ENCODE measurements at regions not wholly inside any gene's neighbourhood (a gene's known extent, or its start where the extent isn't known, plus 50 kb on each side); places are given as distances from the start of the nearest gene placed in this dataset.
"Not testable (repeated sequence)": the region's sequence is repeated elsewhere in the genome, so short reads cannot be mapped to it uniquely, and the experiment has no call there.

DNA sequence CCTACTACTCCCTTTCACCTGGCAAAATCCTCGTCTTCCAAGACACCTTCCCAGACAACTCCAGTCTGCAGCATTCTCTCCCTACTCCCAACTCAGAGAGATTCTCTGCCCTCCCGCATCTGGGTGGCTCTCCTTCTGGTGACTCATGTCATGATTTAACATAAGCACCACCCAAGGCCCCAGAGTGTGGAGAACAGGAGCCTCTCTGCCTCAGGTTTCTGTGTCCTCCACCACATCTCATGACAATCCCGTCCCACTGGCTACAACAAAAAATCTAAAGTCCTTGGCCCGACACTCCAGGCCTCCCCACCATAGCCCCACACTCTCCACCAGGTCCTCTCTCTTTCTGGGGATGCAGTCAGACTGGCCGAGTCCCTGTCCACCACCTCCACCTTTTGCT lies 197.1 kb downstream of the BCL11A start:
- no peak for DNase-seq

DNA sequence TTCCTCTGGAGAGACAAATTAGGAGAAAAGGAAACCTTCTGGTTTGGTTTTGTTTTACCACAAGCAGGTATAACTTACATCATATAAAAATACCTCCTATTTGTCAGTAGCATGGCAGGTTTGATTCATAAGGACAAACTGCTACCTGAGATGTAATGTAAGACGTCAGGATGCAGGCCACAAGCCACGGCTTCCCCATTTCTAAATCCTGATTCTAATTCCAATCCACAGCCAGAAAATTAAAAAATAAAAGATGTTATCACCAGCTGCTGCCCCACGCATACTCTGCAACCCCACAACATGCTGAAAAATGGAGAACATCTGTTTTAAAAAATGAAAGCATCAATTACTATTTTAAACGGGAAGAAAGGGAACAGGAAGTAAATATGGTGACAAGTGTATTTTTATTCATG lies 197.6 kb downstream of the BCL11A start:
- DNase-seq, result no peak

DNA sequence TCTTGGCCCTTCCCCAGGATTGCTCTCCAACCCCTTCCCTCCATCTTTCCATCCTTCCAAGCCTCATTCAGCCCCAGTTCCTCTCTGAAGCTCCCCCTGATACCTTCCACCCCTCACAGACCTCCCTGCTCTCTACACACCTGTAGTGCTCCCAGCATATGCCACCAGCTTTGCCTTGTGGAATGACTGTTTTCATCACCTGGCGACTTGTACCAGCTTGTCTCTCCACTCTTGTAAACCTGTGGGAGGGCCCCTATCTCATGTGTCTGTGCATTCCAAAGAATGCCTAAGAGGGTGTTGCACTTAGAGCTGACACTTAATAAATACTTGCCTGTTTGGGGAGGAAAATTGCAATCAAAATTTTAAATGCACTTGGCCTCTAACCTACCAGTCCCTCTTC lies 198.7 kb downstream of the BCL11A start:
- no peak for DNase-seq

DNA sequence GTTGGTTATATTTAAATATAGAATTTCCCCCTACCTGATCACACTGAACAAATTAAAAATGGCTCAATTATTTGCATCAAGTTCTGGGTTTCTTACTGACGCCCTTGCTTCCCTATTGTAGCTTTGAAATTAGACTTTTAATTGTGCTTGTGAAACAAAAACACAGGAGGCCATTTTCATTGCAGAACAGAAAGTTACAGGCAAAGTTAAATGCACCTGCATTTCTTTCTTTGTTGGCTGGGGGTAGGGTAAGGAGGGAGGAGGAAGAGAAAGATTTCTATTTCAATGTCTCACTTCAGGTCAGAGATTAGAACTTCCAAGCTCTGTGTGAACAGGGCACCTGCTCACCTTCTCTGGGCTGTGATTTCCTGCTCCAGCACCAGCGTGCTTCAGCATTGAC lies 199.6 kb downstream of the BCL11A start:
- no peak for DNase-seq

DNA sequence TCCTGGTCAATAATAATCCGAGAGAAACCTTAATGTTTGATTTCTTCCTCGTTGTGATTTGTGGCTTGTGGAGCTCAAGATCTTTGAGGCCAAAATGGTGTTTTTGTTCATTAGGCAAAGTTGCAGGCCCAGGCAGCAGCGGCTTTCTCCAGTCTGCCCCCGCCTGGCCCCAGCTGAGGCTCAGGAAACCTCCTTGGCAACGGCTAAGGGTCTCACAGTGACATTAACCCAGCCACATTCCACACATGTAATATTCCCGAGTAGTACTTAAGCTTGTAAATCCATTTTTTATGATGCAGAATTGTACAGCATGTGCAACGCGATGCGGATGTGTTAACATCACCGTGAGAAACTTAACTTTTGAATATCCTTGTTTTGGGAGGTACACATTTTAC lies 200.1 kb downstream of the BCL11A start:
- DNase-seq, result no peak

GRCh38 chr2:60352491-60353405 lies 200.7 kb downstream of the BCL11A start:
- DNase-seq, result no peak

GRCh38 chr2:60351802-60352201 lies 201.7 kb downstream of the BCL11A start:
- DNase-seq, result no peak

DNA sequence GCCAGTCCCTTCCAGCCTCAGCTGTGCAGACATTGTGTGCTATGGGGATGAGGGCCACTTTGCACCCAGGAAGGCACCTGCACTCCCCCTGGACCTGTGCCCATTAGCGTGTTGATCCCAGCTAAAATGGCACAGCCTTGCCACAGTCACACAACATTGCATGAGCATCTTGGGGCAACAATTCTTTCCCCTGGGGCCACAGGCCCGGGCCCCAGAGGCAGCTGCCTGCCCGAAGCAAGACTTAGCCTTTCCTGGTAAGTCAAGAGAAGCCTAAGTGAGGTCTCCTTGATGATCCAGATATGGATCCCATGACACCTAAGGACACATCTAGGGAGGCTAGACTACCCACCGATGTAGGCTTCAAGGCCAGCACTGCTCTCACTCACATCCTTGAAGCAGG lies 202.1 kb downstream of the BCL11A start:
- no peak for DNase-seq

DNA sequence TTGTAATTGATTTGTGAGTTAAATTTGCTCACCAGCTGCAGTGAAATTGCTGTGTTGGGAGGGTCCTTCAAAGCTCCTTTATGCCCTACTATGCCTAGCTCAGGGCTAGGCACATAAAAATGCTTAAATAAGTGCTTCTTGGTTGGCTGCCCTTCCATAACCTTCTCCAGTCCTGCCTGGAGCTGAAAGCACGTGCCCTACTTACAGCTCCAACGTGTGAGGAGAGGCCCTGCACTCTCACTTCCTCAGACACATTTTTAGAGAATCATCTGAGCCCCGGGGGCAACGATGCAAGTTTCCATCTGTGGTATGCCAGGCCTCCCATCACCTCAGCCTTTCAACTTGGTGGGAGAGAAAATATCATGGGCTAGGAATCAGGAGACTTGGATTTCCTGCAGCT lies 202.7 kb downstream of the BCL11A start:
- DNase-seq, result no peak

DNA sequence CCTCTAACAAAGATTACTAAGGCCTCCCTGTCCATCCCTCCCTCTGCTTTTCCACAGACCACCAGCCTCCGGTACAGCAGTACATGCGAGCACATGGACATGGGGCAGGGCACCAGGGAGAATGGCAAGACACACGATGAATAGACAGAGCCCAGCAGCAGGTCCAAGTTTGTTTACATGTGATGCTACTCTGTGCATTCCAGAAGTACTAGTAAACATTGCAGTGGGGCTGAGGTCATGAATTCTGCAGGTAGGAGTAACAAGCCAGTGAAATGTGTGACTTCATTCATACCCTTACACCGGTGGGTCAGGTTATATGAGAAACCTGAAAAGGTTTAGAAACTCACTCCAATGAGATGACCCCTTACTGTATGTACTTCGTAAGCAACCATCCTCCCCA lies 205.7 kb downstream of the BCL11A start:
- no peak for DNase-seq

- DNase-seq, result not testable (repeated sequence)
Observed at GRCh38 chr2:60342491-60342890, 211.0 kb downstream of the BCL11A start.

GRCh38 chr2:60341151-60341550 lies 212.3 kb downstream of the BCL11A start:
- DNase-seq, result no peak

GRCh38 chr2:60339286-60339685 lies 214.2 kb downstream of the BCL11A start:
- no peak for DNase-seq

GRCh38 chr2:60337142-60337497 lies 216.3 kb downstream of the BCL11A start:
- no peak for DNase-seq

GRCh38 chr2:60336442-60337141 lies 216.9 kb downstream of the BCL11A start:
- DNase-seq, result no peak

DNA sequence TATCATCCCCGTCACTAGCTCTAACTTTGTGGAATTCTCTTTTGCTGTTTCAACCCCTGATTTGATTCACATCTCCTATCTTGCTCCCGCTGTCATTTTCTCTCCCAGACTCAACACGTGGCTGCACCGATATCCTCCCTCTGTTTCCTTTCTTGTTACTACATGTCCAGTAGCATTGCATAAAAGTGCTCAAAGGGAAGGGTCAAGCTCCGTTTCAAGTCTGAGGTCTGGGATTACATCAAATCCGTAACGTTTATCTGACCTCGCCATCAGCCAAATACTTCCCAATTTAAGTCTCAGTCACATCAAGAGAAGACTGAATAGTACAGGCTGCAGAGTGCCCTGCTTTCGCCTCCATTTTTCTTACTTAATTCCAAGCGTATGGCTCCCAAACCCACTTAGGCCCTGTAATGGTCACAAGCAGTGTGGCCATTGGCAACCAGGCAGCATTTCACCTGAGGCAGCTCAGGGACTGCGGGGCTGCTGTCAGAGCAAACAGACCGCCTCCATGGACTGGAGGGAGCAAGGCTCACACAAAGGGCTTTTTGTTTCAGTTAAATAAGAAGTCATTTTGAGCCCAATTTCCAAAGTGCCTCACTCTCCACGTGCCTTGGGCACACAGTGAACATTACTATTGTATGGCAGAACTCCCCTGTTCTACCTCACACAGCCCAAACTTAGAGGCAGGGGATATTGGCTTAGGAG lies 217.8 kb downstream of the BCL11A start:
- no peak for DNase-seq

GRCh38 chr2:60334610-60335009 lies 218.8 kb downstream of the BCL11A start:
- DNase-seq, result no peak

DNA sequence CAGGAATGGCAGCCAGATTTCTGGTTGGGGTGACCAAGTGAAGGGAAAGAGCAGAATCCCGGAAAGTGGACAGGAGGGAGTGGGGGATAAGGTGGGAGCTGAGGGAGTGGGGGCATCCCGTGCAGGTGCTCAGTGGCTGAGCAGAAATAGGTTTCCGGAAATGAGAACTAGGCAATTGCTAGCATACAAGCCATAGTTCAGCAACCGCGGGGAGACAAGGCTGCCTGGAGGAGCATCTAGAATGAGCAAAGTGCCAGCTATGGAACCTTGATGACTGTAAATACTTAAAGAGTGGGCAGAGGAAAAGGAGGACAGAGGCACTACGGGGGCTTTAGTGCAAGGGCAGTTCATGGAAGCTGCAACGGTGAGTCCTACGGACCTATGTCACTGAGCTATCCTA lies 220.2 kb downstream of the BCL11A start:
- no peak for DNase-seq

DNA sequence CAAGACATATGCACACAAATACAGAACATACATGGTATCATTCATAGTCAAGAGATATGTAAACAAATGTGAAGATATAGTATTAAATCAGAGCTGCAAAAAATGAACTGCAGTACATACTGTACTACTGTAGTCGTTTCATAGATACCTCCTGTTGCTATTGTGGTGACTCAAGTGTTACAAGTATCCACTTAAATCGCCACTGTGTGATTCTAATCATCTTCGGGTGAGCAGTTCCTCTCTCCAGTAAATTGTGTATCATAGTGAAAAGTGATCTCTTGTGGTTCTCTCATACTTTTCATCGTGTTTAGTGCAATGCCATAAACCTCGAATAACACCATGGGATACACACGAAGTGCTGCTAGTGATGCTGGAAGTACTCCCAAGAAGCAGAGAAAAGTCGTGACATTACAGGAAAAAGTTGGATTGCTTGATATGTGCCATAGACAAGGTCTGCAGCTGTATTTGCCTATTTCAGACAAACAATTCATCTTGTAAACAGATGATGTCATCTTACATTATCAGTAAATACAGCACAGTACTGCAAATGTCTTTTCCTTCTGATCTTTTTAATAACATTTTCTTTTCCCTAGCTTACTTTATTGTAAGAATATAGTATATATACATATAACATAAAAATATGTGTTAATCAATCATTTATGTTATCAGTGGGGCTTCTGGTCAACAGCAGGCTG lies 222.2 kb downstream of the BCL11A start:
- DNase-seq, result peak; percentile 50

DNA sequence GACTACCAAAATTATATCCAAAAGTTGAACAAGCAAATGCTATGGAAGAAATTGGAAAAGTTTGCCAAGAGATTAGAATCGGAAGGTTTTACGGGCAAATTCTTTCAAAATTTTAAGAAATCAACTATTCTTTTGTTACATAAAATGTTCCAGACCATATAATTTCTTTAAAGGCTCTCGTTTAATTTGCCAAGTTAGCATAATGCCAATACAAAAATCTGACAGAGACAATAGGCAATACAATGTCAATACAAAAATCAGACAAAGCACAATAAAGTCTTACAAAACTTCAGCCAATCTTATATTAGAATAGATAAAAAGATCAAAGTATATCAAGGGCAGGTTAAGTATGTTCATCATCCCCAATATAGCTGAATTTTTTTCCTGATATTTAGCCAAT lies 224.2 kb downstream of the BCL11A start:
- DNase-seq, result no peak

- DNase-seq, result no peak
Observed at GRCh38 chr2:60324536-60324935, 228.9 kb downstream of the BCL11A start.

DNA sequence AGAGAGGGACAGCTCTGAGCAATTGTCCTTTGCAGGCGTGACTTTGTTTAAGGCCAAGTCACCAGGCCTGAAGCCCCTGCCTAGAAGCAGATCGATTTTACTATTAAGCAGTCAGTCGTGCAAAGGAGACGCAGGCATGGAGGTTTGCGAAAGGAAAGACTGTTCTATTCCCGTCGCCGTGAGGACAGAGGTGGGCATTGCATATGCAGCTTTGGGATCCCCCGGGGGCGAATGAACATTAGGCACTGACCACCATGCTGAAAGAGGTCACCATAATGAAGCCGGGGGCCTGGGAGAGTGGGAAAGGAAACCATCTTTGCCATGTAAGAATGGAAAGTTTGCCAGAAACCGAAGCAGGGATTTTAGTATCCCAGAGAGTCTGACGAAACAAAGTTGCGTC lies 231.6 kb downstream of the BCL11A start:
- no peak for DNase-seq

DNA sequence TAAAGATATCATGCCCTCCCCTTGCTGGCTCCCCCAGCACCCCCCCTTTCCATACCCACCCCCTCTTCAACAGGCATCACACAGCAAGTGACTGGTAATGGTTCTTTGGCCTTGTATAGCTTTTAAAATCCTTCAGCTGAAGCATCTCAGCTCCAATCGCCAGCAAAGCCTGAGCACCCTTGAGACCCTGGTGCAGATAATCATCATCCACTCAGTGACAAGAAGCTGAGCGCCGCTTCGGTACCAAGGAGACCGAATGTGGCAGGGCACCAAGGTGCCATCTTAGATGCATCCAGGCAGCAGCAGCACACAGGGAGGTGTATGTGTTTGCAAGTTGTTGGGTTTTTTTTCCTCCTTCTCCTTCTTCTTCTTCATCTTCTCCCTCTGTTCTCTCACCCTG lies 232.7 kb downstream of the BCL11A start:
- no peak for DNase-seq

All from DMS153 (cell line).